Subcutaneous abdominal adipose tissue (tissue), 5 donors: ENCODE measurements at regions not wholly inside any gene's neighbourhood (a gene's known extent, or its start where the extent isn't known, plus 50 kb on each side); places are given as distances from the start of the nearest gene placed in this dataset.

Experiments used
- H3K27ac ChIP-seq: one replicate; pipeline ENCODE4 v1.7.0; 2013; ENCODE audit warnings: low read depth, mild to moderate bottlenecking, inconsistent platforms, low read length, moderate library complexity
- H3K27me3 ChIP-seq, 5 donors: one replicate each; pipeline ENCODE4 v1.7.0; 2013; ENCODE audit warnings: low read length in 5 of 5, inconsistent platforms in 1 of 5; ENCODE audit not compliant: control insufficient read depth in 5 of 5, insufficient read depth in 4 of 5
- H3K36me3 ChIP-seq, 5 donors: one replicate each; pipeline ENCODE4 v1.7.0; 2013; ENCODE audit warnings: low read length in 5 of 5; ENCODE audit not compliant: control insufficient read depth in 5 of 5, insufficient read depth in 5 of 5
- H3K4me1 ChIP-seq, 5 donors: one replicate each; pipeline ENCODE4 v1.7.0; 2013; ENCODE audit warnings: low read length in 5 of 5, mild to moderate bottlenecking in 3 of 5, moderate library complexity in 1 of 5; ENCODE audit not compliant: control insufficient read depth in 5 of 5, insufficient read depth in 5 of 5
- H3K4me3 ChIP-seq, 5 donors: one replicate each; pipeline ENCODE4 v1.7.0; 2013; ENCODE audit warnings: low read length in 5 of 5, low read depth in 1 of 5
- H3K9ac ChIP-seq, 5 donors: one replicate each; pipeline ENCODE4 v1.7.0; 2013; ENCODE audit warnings: low read length in 5 of 5, mild to moderate bottlenecking in 4 of 5, moderate library complexity in 3 of 5
- H3K9me3 ChIP-seq, 5 donors: one replicate each; pipeline ENCODE4 v1.7.0; 2013; ENCODE audit warnings: low read length in 5 of 5; ENCODE audit not compliant: control insufficient read depth in 5 of 5
- donor health status: healthy.
- donor health status: healthy.
- donor health status: healthy.
- donor health status: healthy.
- donor health status: healthy.

GRCh38 chr15:70385711-70386110, 288.0 kb upstream of the TLE3 start:
- H3K27ac ChIP-seq: no peak overlapping the region
- peaks cover 0 to 9% (median 7%) of the 10 kb centered on the region in 5 donors for H3K9me3 ChIP-seq
- H3K9ac ChIP-seq: no peak overlapping the region
- H3K36me3 ChIP-seq: no peaks in the 10 kb centered on the region
- H3K27me3 ChIP-seq: no peaks in the 10 kb centered on the region
- peaks cover 0 to 25% (median 20%) of the 10 kb centered on the region in 5 donors for H3K4me1 ChIP-seq
- H3K4me3 ChIP-seq: no peak overlapping the region

GRCh38 chr15:70385052-70385451, 287.3 kb upstream of the TLE3 start:
- H3K27me3 ChIP-seq: no peaks in the 10 kb centered on the region
- H3K36me3 ChIP-seq: no peaks in the 10 kb centered on the region
- peaks cover 0 to 9% (median 6%) of the 10 kb centered on the region in 5 donors for H3K9me3 ChIP-seq
- no peak overlapping the region for H3K4me3 ChIP-seq
- H3K9ac ChIP-seq: no peak overlapping the region
- H3K27ac ChIP-seq: no peak overlapping the region
- peaks cover 0 to 25% (median 20%) of the 10 kb centered on the region in 5 donors for H3K4me1 ChIP-seq

- Histone ChIP-seq H3K27me3 (no peaks in the 10 kb centered on the region), H3K9me3 (peaks cover 0 to 9% (median 6%) of the 10 kb centered on the region in 5 donors), H3K36me3 (no peaks in the 10 kb centered on the region), H3K27ac (no peak overlapping the region), H3K9ac (no peak overlapping the region), H3K4me3 (no peak overlapping the region), H3K4me1 (peaks cover 0 to 25% (median 20%) of the 10 kb centered on the region in 5 donors)
Observed at GRCh38 chr15:70383856-70384255, 286.1 kb upstream of the TLE3 start.

GRCh38 chr15:70382762-70383458, 285.2 kb upstream of the TLE3 start:
- Histone ChIP-seq H3K4me1 (peaks cover 2 to 34% (median 26%) of the 10 kb centered on the region in 5 donors), H3K27me3 (no peaks in the 10 kb centered on the region), H3K4me3 (no peak overlapping the region), H3K9me3 (peaks cover 0 to 9% (median 6%) of the 10 kb centered on the region in 5 donors), H3K36me3 (no peaks in the 10 kb centered on the region), H3K27ac (no peak overlapping the region), H3K9ac (no peak overlapping the region)

- Histone ChIP-seq H3K4me1 (peaks cover 1 to 34% (median 27%) of the 10 kb centered on the region in 5 donors), H3K27me3 (no peaks in the 10 kb centered on the region), H3K27ac (no peak overlapping the region), H3K36me3 (no peaks in the 10 kb centered on the region), H3K4me3 (no peak overlapping the region), H3K9ac (no peak overlapping the region), H3K9me3 (peaks cover 0 to 9% (median 6%) of the 10 kb centered on the region in 5 donors)
Observed at GRCh38 chr15:70382009-70382749, 284.5 kb upstream of the TLE3 start.

- peaks cover 0 to 9% (median 6%) of the 10 kb centered on the region in 5 donors for H3K9me3 ChIP-seq
- H3K27me3 ChIP-seq: no peaks in the 10 kb centered on the region
- H3K4me1 ChIP-seq: peaks cover 7 to 40% (median 37%) of the 10 kb centered on the region in 5 donors
- H3K27ac ChIP-seq: no peak overlapping the region
- H3K9ac ChIP-seq: no peak overlapping the region
- H3K4me3 ChIP-seq: no peak overlapping the region
- H3K36me3 ChIP-seq: no peaks in the 10 kb centered on the region
Observed at GRCh38 chr15:70379938-70380883, 282.5 kb upstream of the TLE3 start.

GRCh38 chr15:70379134-70379533, 281.4 kb upstream of the TLE3 start:
- Histone ChIP-seq H3K36me3 (no peaks in the 10 kb centered on the region), H3K9ac (no peak overlapping the region), H3K27ac (no peak overlapping the region), H3K27me3 (no peaks in the 10 kb centered on the region), H3K4me3 (no peak overlapping the region), H3K4me1 (peaks cover 8 to 46% (median 40%) of the 10 kb centered on the region in 5 donors), H3K9me3 (peaks cover 0 to 9% (median 6%) of the 10 kb centered on the region in 5 donors)

- Histone ChIP-seq H3K4me1 (peaks cover 8 to 48% (median 41%) of the 10 kb centered on the region in 5 donors), H3K9ac (no peak overlapping the region), H3K36me3 (no peaks in the 10 kb centered on the region), H3K4me3 (no peak overlapping the region), H3K9me3 (peaks cover 0 to 9% (median 6%) of the 10 kb centered on the region in 5 donors), H3K27ac (no peak overlapping the region), H3K27me3 (no peaks in the 10 kb centered on the region)
Observed at GRCh38 chr15:70378126-70379031, 280.7 kb upstream of the TLE3 start.
